ENCODE measurements at regions not wholly inside any gene's neighbourhood (a gene's known extent, or its start where the extent isn't known, plus 50 kb on each side); places are given as distances from the start of the nearest gene placed in this dataset.

- TF ChIP-seq CTCF (conservative IDR thresholded peaks at IDR 0.05; ENCODE audit: low read depth, low read length): no peak
- no peak for TF ChIP-seq EZH2 (IDR thresholded peaks at IDR 0.05; ENCODE audit: borderline replicate concordance, low read depth, low read length, poor library complexity, severe bottlenecking)
These were observed 101.8 kb downstream of the CAND1 start for GRCh38 chr12:67370979-67371378.

All from A673 (cell line).